ENCODE measurements at regions not wholly inside any gene's neighbourhood (a gene's known extent, or its start where the extent isn't known, plus 50 kb on each side); places are given as distances from the start of the nearest gene placed in this dataset.

DNA sequence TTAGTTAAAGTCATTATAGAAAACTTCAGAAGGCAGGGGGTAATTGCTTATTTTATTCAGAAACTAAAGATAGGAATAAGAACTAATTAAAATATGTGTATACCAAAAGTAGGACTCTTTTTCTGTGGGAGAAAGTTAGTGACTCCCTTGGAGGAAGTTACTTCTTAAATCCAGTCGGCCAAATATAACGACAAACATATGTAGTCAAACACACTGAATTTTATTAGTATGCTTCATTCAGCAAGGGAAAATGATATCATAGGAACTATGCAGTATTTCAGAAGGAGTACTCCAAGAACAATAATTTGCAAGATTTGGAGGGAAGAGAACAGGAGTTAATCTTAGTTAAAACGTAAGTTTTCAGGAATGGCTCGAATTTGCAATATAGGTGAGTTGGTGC lies 432.6 kb downstream of the CYLC2 start:
- TF ChIP-seq, protein P1, sequence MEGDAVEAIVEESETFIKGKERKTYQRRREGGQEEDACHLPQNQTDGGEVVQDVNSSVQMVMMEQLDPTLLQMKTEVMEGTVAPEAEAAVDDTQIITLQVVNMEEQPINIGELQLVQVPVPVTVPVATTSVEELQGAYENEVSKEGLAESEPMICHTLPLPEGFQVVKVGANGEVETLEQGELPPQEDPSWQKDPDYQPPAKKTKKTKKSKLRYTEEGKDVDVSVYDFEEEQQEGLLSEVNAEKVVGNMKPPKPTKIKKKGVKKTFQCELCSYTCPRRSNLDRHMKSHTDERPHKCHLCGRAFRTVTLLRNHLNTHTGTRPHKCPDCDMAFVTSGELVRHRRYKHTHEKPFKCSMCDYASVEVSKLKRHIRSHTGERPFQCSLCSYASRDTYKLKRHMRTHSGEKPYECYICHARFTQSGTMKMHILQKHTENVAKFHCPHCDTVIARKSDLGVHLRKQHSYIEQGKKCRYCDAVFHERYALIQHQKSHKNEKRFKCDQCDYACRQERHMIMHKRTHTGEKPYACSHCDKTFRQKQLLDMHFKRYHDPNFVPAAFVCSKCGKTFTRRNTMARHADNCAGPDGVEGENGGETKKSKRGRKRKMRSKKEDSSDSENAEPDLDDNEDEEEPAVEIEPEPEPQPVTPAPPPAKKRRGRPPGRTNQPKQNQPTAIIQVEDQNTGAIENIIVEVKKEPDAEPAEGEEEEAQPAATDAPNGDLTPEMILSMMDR (IDR thresholded peaks at IDR 0.05; ENCODE audit: unreplicated experiment): no peak
- DNase-seq (ENCODE audit: low spot score): no peak
- H3K9me3 Mint-ChIP-seq (ENCODE audit: unreplicated experiment): peaks cover 21% of the 10 kb centered on the region
- H3K4me3 Mint-ChIP-seq (ENCODE audit: unreplicated experiment): no peak overlapping the region
- no peak overlapping the region for H3K27ac Mint-ChIP-seq (ENCODE audit: unreplicated experiment)
- no peaks in the 10 kb centered on the region for H3K27me3 Mint-ChIP-seq (ENCODE audit: unreplicated experiment)
- H3K36me3 Mint-ChIP-seq (ENCODE audit: low read depth, unreplicated experiment): no peaks in the 10 kb centered on the region
- H3K4me1 Mint-ChIP-seq (ENCODE audit: unreplicated experiment): no peaks in the 10 kb centered on the region

DNA sequence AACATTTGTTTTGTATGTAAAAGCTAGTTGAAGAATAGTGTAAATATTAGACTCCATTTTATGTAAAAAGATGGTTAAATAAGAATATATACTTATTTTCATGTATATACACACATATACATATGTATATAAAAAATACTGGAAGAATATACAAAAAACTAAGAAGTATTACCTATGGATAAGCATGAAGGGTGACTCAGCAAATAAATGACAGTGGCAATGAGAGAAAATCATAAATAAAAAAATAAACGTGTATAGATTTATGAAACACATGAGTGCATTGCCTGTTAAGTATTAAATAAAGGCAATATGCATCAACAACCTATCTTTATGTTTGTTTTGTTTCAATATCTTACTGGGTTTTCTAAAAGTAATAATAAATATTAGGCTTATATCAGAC lies 435.3 kb downstream of the CYLC2 start:
- Mint-ChIP-seq H3K27me3 (ENCODE audit: unreplicated experiment) (no peaks in the 10 kb centered on the region), H3K9me3 (ENCODE audit: unreplicated experiment) (peaks cover 17% of the 10 kb centered on the region), H3K27ac (ENCODE audit: unreplicated experiment) (no peak overlapping the region), H3K4me1 (ENCODE audit: unreplicated experiment) (no peaks in the 10 kb centered on the region), H3K4me3 (ENCODE audit: unreplicated experiment) (no peak overlapping the region), H3K36me3 (ENCODE audit: low read depth, unreplicated experiment) (no peaks in the 10 kb centered on the region)
- DNase-seq (ENCODE audit: low spot score): no peak
- TF ChIP-seq, protein P1 (IDR thresholded peaks at IDR 0.05; ENCODE audit: unreplicated experiment): no peak

DNA sequence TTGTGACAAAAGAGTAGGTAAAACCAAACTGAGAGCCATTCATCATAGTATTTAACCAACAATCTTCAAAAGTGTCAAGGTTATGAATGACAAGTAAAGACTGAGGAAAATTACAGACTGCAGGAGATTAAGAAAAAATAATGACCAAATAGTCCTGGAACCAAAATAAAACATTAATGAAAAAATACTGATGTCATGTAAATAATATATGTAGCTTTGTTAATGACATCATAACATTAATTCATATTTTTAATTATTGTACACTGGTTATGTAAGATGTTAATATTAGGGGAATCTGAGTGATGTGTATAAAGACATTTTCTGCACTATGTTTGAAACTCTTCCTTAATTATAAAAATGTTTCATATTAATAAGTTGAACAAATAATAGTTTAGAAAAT lies 436.7 kb downstream of the CYLC2 start:
- no peaks in the 10 kb centered on the region for H3K36me3 Mint-ChIP-seq (ENCODE audit: low read depth, unreplicated experiment)
- TF ChIP-seq, protein P1 (IDR thresholded peaks at IDR 0.05; ENCODE audit: unreplicated experiment): no peak
- H3K4me3 Mint-ChIP-seq (ENCODE audit: unreplicated experiment): no peak overlapping the region
- peaks cover 11% of the 10 kb centered on the region for H3K9me3 Mint-ChIP-seq (ENCODE audit: unreplicated experiment)
- H3K4me1 Mint-ChIP-seq (ENCODE audit: unreplicated experiment): no peaks in the 10 kb centered on the region
- H3K27ac Mint-ChIP-seq (ENCODE audit: unreplicated experiment): no peak overlapping the region
- DNase-seq (ENCODE audit: low spot score): no peak
- H3K27me3 Mint-ChIP-seq (ENCODE audit: unreplicated experiment): no peaks in the 10 kb centered on the region

DNA sequence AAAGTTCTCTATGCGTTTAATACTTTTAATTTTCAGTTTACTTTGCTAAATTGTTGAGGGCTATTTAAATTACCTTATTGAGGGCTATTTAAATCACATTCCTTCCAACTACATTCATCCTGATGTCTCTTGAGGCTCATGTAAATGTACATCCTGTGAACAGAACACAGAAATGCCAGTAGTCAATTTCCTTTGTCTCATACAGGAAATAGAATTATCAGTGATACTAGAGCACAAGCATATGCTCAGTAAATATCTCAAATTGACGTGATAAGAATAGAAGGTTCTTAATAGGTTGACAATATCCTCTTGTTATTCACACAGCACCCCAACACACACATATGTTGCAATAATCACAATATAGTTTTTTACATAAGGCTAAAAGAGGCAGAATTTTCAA lies 449.0 kb downstream of the CYLC2 start:
- Mint-ChIP-seq H3K27me3 (ENCODE audit: unreplicated experiment) (no peaks in the 10 kb centered on the region), H3K4me1 (ENCODE audit: unreplicated experiment) (no peaks in the 10 kb centered on the region), H3K36me3 (ENCODE audit: low read depth, unreplicated experiment) (no peaks in the 10 kb centered on the region), H3K27ac (ENCODE audit: unreplicated experiment) (no peak overlapping the region), H3K4me3 (ENCODE audit: unreplicated experiment) (no peak overlapping the region), H3K9me3 (ENCODE audit: unreplicated experiment) (no peaks in the 10 kb centered on the region)
- TF ChIP-seq, protein P1 (IDR thresholded peaks at IDR 0.05; ENCODE audit: unreplicated experiment): no peak
- DNase-seq (ENCODE audit: low spot score): no peak

DNA sequence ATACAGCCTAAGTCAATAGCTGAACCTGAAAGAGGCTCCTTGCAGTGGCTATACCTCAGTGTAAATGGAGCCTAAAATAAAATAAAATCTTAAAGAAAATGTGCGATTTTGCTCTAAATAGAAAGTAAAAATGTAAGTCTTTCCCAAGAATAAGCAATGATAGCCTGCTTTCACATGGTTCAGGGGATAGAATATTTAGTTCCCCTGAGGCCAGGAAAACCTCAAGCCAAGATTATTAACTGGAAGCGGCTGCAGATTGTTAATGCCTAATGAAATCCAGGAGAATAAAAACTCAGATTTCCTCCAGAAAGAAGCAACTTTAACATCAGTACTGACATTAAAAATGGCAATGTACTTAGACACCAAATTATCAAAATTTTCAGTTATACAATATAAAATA lies 463.7 kb downstream of the CYLC2 start:
- no peaks in the 10 kb centered on the region for H3K36me3 Mint-ChIP-seq (ENCODE audit: low read depth, unreplicated experiment)
- DNase-seq (ENCODE audit: low spot score): no peak
- H3K4me3 Mint-ChIP-seq (ENCODE audit: unreplicated experiment): no peak overlapping the region
- H3K4me1 Mint-ChIP-seq (ENCODE audit: unreplicated experiment): no peaks in the 10 kb centered on the region
- H3K27ac Mint-ChIP-seq (ENCODE audit: unreplicated experiment): no peak overlapping the region
- H3K27me3 Mint-ChIP-seq (ENCODE audit: unreplicated experiment): no peaks in the 10 kb centered on the region
- TF ChIP-seq, protein P1 (IDR thresholded peaks at IDR 0.05; ENCODE audit: unreplicated experiment): no peak
- H3K9me3 Mint-ChIP-seq (ENCODE audit: unreplicated experiment): peaks cover 12% of the 10 kb centered on the region
